Neural crest cell (in vitro differentiated cells): ENCODE measurements at regions not wholly inside any gene's neighbourhood (a gene's known extent, or its start where the extent isn't known, plus 50 kb on each side); places are given as distances from the start of the nearest gene placed in this dataset.

Experiments used
- DNase-seq: peaks from one replicate; pipeline ENCODE4 v3.0.0; 2021; ENCODE audit warnings: low read depth, mixed read lengths, low spot score
- H3K27ac Mint-ChIP-seq: one replicate; pipeline ENCODE4 v1.8.0; 2021; ENCODE audit warnings: mild to moderate bottlenecking, mixed read lengths; ENCODE audit not compliant: unreplicated experiment
- H3K27me3 Mint-ChIP-seq: 2 replicates; pipeline ENCODE4 v1.8.0; 2021; ENCODE audit warnings: low read depth, mild to moderate bottlenecking, mixed read lengths
- H3K36me3 Mint-ChIP-seq: 2 replicates; pipeline ENCODE4 v1.8.0; 2021; ENCODE audit warnings: low read depth, mild to moderate bottlenecking, mixed read lengths
- H3K4me1 Mint-ChIP-seq: 2 replicates; pipeline ENCODE4 v1.8.0; 2021; ENCODE audit warnings: mixed read lengths
- H3K4me3 Mint-ChIP-seq: one replicate; pipeline ENCODE4 v1.8.0; 2021; ENCODE audit warnings: mild to moderate bottlenecking, mixed read lengths
- H3K9me3 Mint-ChIP-seq: 2 replicates; pipeline ENCODE4 v1.8.0; 2021; ENCODE audit warnings: mixed read lengths
- TF ChIP-seq, protein P1 (sequence below): fragments of 200-600 bp; sonication (generic); conservative IDR thresholded peaks from 2 replicates; pipeline ENCODE4 v1.5.0; 2021; ENCODE audit warnings: antibody characterized with exemption, mild to moderate bottlenecking

DNA sequence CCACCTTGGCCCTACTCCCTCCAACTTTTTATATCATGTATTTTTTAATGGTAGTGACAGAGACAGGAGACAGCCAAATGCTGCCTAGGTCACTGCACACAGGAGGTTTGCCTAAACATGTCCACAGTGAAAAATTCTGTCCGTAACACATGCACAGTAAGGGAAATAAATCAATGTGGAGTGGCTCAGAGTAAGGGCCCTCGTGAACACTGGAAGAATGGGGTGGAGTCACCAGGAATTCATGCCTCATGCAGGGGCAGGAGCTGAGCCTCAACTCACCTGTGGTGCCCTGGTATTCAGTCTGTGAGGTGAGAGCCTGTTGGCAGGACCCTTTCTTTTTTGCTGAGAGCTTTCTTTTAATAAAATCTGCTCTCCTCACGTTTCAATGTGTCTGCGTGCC is 289.1 kb downstream of the TGFB2 start:
- H3K9me3 Mint-ChIP-seq, result peaks cover 10% of the 10 kb centered on the region
- no peaks in the 10 kb centered on the region for H3K27me3 Mint-ChIP-seq
- peaks cover 15% of the 10 kb centered on the region for H3K36me3 Mint-ChIP-seq
- no peak for DNase-seq
- H3K4me3 Mint-ChIP-seq, result no peak overlapping the region
- H3K4me1 Mint-ChIP-seq, result no peaks in the 10 kb centered on the region
- TF ChIP-seq, protein P1, sequence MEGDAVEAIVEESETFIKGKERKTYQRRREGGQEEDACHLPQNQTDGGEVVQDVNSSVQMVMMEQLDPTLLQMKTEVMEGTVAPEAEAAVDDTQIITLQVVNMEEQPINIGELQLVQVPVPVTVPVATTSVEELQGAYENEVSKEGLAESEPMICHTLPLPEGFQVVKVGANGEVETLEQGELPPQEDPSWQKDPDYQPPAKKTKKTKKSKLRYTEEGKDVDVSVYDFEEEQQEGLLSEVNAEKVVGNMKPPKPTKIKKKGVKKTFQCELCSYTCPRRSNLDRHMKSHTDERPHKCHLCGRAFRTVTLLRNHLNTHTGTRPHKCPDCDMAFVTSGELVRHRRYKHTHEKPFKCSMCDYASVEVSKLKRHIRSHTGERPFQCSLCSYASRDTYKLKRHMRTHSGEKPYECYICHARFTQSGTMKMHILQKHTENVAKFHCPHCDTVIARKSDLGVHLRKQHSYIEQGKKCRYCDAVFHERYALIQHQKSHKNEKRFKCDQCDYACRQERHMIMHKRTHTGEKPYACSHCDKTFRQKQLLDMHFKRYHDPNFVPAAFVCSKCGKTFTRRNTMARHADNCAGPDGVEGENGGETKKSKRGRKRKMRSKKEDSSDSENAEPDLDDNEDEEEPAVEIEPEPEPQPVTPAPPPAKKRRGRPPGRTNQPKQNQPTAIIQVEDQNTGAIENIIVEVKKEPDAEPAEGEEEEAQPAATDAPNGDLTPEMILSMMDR, result no peak
- H3K27ac Mint-ChIP-seq, result no peak overlapping the region

- H3K27ac Mint-ChIP-seq, result no peak overlapping the region
- H3K27me3 Mint-ChIP-seq, result no peaks in the 10 kb centered on the region
- H3K9me3 Mint-ChIP-seq, result peaks cover 8% of the 10 kb centered on the region
- no peak for DNase-seq
- H3K36me3 Mint-ChIP-seq, result peaks cover 7% of the 10 kb centered on the region
- TF ChIP-seq, protein P1, result no peak
- H3K4me1 Mint-ChIP-seq, result no peaks in the 10 kb centered on the region
- no peak overlapping the region for H3K4me3 Mint-ChIP-seq
Observed at GRCh38 chr1:218636548-218636947, 291.4 kb downstream of the TGFB2 start.

- H3K36me3 Mint-ChIP-seq, result no peaks in the 10 kb centered on the region
- no peak overlapping the region for H3K4me3 Mint-ChIP-seq
- H3K27ac Mint-ChIP-seq, result no peak overlapping the region
- TF ChIP-seq, protein P1, result no peak
- no peak for DNase-seq
- H3K27me3 Mint-ChIP-seq, result no peaks in the 10 kb centered on the region
- peaks cover 8% of the 10 kb centered on the region for H3K4me1 Mint-ChIP-seq
- no peaks in the 10 kb centered on the region for H3K9me3 Mint-ChIP-seq
Observed at GRCh38 chr1:218640173-218640572, 295.0 kb downstream of the TGFB2 start.

GRCh38 chr1:218642033-218642948 is 297.2 kb downstream of the TGFB2 start:
- no peak for DNase-seq
- Mint-ChIP-seq H3K9me3 (no peaks in the 10 kb centered on the region), H3K4me1 (peaks cover 12% of the 10 kb centered on the region), H3K27ac (no peak overlapping the region), H3K36me3 (no peaks in the 10 kb centered on the region), H3K4me3 (no peak overlapping the region), H3K27me3 (no peaks in the 10 kb centered on the region)
- TF ChIP-seq, protein P1, result no peak

- TF ChIP-seq, protein P1, result no peak
- Mint-ChIP-seq H3K36me3 (no peaks in the 10 kb centered on the region), H3K27me3 (no peaks in the 10 kb centered on the region)
Observed at GRCh38 chr1:218643281-218643680, 298.1 kb downstream of the TGFB2 start.

More at GRCh38 chr1:218643281-218643680, 298.1 kb downstream of the TGFB2 start:
- Mint-ChIP-seq H3K27ac (no peak overlapping the region), H3K9me3 (no peaks in the 10 kb centered on the region), H3K4me3 (no peak overlapping the region), H3K4me1 (peaks cover 12% of the 10 kb centered on the region)
- DNase-seq, result no peak
